ENCODE measurements at regions not wholly inside any gene's neighbourhood (a gene's known extent, or its start where the extent isn't known, plus 50 kb on each side); places are given as distances from the start of the nearest gene placed in this dataset.

DNA sequence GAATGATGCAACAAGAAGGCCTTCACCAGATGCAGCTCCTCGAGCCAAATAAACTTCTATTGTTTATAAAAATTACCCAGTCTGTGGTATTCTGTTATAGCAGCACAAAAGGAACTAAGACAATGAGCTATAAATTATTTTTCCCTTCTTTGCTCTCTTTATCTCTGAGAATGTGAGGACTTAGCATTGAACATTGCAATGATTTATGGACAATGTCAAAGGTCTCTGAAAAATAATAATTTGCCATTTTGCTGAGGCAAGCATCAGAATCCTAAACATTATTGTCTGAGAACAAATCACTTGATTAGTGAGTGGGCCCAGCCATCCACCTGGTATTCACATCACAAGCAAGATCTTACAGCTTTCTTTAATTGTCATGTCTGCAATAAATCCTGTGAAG lies 95.4 kb upstream of the SSBP2 start:
- FAIRE-seq (no peak), ATAC-seq (no peak), DNase-seq (ENCODE audit: low read depth, low spot score) (no peak)
- CTCF ChIA-PET = interaction anchor here (1.0 kb wide), 1 partner anchor 335 kb away, joined by 3 read pairs; no protein-coding TSS in a partner anchor
- H2AFZ ChIP-seq (ENCODE audit: control insufficient read depth, low read depth, low read length) = no peak overlapping the region
- H3K9me3 ChIP-seq (replicated peaks; ENCODE audit: control insufficient read depth, insufficient read depth, low read length) = no peaks in the 10 kb centered on the region
- no peak overlapping the region for H3K4me2 ChIP-seq (ENCODE audit: control insufficient read depth, insufficient read depth)
- H3K9ac ChIP-seq (ENCODE audit: control insufficient read depth, insufficient read depth, low read length) = no peak overlapping the region
- peaks cover 9% of the 10 kb centered on the region for H3K4me1 ChIP-seq (ENCODE audit: control insufficient read depth, insufficient read depth, low read length)
- H3K27ac ChIP-seq (ENCODE audit: control insufficient read depth, insufficient read depth) = no peak overlapping the region
- in situ Hi-C loops (cut with MboI) (loop anchor here (5.0 kb wide), 1 partner anchor 89 kb away; no protein-coding TSS in a partner anchor), intact Hi-C loops (cut with micrococcal nuclease; ENCODE audit: unreplicated experiment) (no loop called here)
- BruUV-seq (replicated peaks) = no TSS peak
- no peaks in the 10 kb centered on the region for H3K79me2 ChIP-seq (ENCODE audit: control insufficient read depth, insufficient read depth, low read length)
- RAD21 ChIA-PET (ENCODE audit: unreplicated experiment) = no interaction called here
- H3K4me3 ChIP-seq = no peak overlapping the region
- POLR2A ChIA-PET = no interaction called here
- H3K27me3 ChIP-seq (replicated peaks in 1 of 2; ENCODE audit: control insufficient read depth in 2 of 2, insufficient read depth in 2 of 2, low read length in 1 of 2) = no peaks in the 10 kb centered on the region
- TF ChIP-seq SMARCA5 (IDR thresholded peaks at IDR 0.05) (no peak), EGR1 (IDR thresholded peaks at IDR 0.05; ENCODE audit: borderline replicate concordance in 1 of 2, low read depth in 2 of 2, low read length in 2 of 2) (no peak), NR2F1 (conservative IDR thresholded peaks at IDR 0.05) (no peak)
- SMC1A ChIA-PET (ENCODE audit: uncharacterized antibody, unreplicated experiment) = interaction anchor here (1.0 to 1.8 kb wide), 2 partner anchors 13 to 334 kb away, joined by 3 to 5 read pairs; no protein-coding TSS in a partner anchor
- WGBS (ENCODE audit: insufficient coverage, insufficient replicate concordance, low lambda C conversion rate, missing lambda C conversion rate) = 39% methylated on average over 1 of the region's 1 CpG
- no peaks in the 10 kb centered on the region for H4K20me1 ChIP-seq (ENCODE audit: control insufficient read depth, insufficient read depth)
- no peaks in the 10 kb centered on the region for H3K36me3 ChIP-seq (ENCODE audit: control insufficient read depth in 2 of 2, insufficient read depth in 2 of 2, low read length in 1 of 2)

- CTCF ChIA-PET = interaction anchor here (1.0 to 2.8 kb wide), 3 partner anchors 8 to 321 kb away, joined by 3 to 9 read pairs (median 6); no protein-coding TSS in a partner anchor
- H3K9me3 ChIP-seq (replicated peaks; ENCODE audit: control insufficient read depth, insufficient read depth, low read length) = no peaks in the 10 kb centered on the region
- ATAC-seq (no peak), DNase-seq (ENCODE audit: low read depth, low spot score) (no peak), FAIRE-seq (no peak)
- BruUV-seq (replicated peaks) = no TSS peak
- 93% methylated on average over 2 of the region's 2 CpGs for WGBS (ENCODE audit: insufficient coverage, insufficient replicate concordance, low lambda C conversion rate, missing lambda C conversion rate)
- no peak overlapping the region for H3K4me2 ChIP-seq (ENCODE audit: control insufficient read depth, insufficient read depth)
- H3K9ac ChIP-seq (ENCODE audit: control insufficient read depth, insufficient read depth, low read length) = no peak overlapping the region
- H3K4me1 ChIP-seq (ENCODE audit: control insufficient read depth, insufficient read depth, low read length) = no peaks in the 10 kb centered on the region
- no peak overlapping the region for H3K27ac ChIP-seq (ENCODE audit: control insufficient read depth, insufficient read depth)
- no peaks in the 10 kb centered on the region for H3K79me2 ChIP-seq (ENCODE audit: control insufficient read depth, insufficient read depth, low read length)
- in situ Hi-C loops (cut with MboI) (no loop called here), intact Hi-C loops (cut with micrococcal nuclease; ENCODE audit: unreplicated experiment) (no loop called here)
- POLR2A ChIA-PET = no interaction called here
- TF ChIP-seq NBN (IDR thresholded peaks at IDR 0.05) (no peak), GATAD2B (conservative IDR thresholded peaks at IDR 0.05; ENCODE audit: low read depth) (no peak), STAT1 (conservative IDR thresholded peaks at IDR 0.05) (no peak), SMARCA5 (IDR thresholded peaks at IDR 0.05) (no peak), ZNF384 (IDR thresholded peaks at IDR 0.05; ENCODE audit: borderline replicate concordance, low read depth, low read length) (no peak), POLR2AphosphoS5 (IDR thresholded peaks at IDR 0.05; ENCODE audit: low read length) (no peak), SPI1 (IDR thresholded peaks at IDR 0.05; ENCODE audit: borderline replicate concordance, insufficient read depth, low read depth, low read length) (no peak), IRF4 (IDR thresholded peaks at IDR 0.05; ENCODE audit: low read depth, low read length) (no peak), SREBF2 (IDR thresholded peaks at IDR 0.05; ENCODE audit: low read length) (no peak), MYB (IDR thresholded peaks at IDR 0.05; ENCODE audit: borderline replicate concordance, low read depth, low read length) (no peak), USF1 (IDR thresholded peaks at IDR 0.05; ENCODE audit: borderline replicate concordance, extremely low read length, insufficient read depth, low read depth, low read length) (no peak)
- TF ChIP-seq, protein P1, sequence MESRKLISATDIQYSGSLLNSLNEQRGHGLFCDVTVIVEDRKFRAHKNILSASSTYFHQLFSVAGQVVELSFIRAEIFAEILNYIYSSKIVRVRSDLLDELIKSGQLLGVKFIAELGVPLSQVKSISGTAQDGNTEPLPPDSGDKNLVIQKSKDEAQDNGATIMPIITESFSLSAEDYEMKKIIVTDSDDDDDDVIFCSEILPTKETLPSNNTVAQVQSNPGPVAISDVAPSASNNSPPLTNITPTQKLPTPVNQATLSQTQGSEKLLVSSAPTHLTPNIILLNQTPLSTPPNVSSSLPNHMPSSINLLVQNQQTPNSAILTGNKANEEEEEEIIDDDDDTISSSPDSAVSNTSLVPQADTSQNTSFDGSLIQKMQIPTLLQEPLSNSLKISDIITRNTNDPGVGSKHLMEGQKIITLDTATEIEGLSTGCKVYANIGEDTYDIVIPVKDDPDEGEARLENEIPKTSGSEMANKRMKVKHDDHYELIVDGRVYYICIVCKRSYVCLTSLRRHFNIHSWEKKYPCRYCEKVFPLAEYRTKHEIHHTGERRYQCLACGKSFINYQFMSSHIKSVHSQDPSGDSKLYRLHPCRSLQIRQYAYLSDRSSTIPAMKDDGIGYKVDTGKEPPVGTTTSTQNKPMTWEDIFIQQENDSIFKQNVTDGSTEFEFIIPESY (IDR thresholded peaks at IDR 0.05) = no peak
- no peak overlapping the region for H3K4me3 ChIP-seq
- H2AFZ ChIP-seq (ENCODE audit: control insufficient read depth, low read depth, low read length) = no peak overlapping the region
- RAD21 ChIA-PET (ENCODE audit: unreplicated experiment) = no interaction called here
- H3K27me3 ChIP-seq (replicated peaks in 1 of 2; ENCODE audit: control insufficient read depth in 2 of 2, insufficient read depth in 2 of 2, low read length in 1 of 2) = no peaks in the 10 kb centered on the region
- no peaks in the 10 kb centered on the region for H3K36me3 ChIP-seq (ENCODE audit: control insufficient read depth in 2 of 2, insufficient read depth in 2 of 2, low read length in 1 of 2)
- H4K20me1 ChIP-seq (ENCODE audit: control insufficient read depth, insufficient read depth) = no peaks in the 10 kb centered on the region
- SMC1A ChIA-PET (ENCODE audit: uncharacterized antibody, unreplicated experiment) = interaction anchor here (1.8 to 1.9 kb wide), 3 partner anchors 8 to 32 kb away, joined by 5 to 6 read pairs (median 5); no protein-coding TSS in a partner anchor
Observed at GRCh38 chr5:81843845-81844244, 92.9 kb upstream of the SSBP2 start.

All from GM12878 (cell line).